ENCODE measurements at regions not wholly inside any gene's neighbourhood (a gene's known extent, or its start where the extent isn't known, plus 50 kb on each side); places are given as distances from the start of the nearest gene placed in this dataset.

DNA sequence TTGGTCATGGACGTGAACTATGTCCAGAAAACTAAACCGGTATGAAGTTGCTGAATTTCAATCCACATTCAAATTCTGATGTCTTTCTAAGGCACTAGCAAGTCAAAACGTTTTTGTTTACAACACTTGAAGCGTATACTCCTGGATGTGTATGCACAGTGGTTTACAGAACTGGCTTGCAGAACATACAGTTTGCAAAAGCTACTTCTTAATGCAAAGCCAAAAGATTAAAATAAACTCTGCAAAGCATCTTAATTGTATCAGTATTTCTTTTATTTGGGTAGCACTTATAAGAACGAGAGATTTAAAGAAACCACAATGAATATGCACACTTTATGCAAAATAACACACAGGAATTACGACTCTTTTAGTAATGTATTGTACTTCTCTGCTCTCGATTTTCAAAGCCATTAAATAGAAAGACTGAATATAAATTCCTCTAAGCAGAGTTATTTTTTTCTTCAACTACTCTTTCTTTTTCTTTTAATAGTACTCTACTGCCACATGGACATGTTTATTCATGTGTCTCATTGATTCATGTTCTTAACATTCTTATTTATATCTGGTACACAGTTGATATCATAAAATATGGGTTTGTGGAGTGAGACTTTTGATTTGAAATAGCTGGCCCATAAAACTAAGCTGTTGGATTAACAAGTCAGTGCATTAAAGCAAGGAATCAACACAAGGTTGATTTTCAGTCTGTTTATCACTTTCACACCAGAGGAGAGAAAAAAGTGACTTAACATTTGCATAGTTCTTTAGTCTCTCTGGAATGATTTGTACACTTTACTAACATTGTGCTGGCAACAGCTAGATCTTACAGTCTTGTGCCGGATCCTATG is 189.4 kb upstream of the STEAP4 start:
- DNase-seq: no peak

DNA sequence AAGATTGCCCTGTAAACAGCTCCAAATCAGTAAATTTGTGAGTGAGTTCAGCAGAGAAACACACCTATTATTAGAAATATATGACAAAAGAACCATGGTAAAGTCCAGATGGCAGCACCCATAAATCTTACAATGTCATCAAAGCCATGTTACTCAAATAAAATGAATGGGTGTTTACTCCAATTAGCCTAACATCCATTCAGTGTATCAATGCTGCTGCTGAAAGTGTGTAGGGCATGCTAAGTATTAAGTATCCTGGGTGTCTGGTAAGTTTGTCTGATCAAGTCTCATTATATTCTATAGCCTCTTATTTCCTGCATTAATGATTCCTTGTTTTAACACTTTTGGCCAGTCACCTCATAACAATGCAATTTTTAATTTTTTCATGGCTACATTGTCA is 185.5 kb upstream of the STEAP4 start:
- no peak for DNase-seq

- DNase-seq: no peak
Observed at GRCh38 chr7:88490874-88491273, 184.2 kb upstream of the STEAP4 start.

DNA sequence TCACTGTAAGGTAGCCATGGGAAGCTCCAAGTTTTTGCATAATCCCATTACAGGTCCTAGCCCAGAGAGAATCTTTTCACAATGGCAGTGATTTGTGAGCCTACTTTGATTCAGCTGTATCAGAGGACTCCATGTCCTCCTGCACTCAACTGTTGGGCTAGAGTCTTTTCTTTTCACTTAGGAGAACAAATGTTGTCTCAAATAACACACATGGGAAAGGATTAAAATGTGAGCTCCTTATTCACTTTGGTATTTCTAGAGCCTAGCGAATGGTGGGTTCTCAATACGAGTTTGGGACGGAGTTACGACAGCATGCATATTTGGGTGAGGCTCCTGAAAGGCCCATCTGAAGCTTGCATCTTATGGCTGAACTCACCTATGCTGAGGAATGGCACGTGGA is 183.5 kb upstream of the STEAP4 start:
- no peak for DNase-seq

DNA sequence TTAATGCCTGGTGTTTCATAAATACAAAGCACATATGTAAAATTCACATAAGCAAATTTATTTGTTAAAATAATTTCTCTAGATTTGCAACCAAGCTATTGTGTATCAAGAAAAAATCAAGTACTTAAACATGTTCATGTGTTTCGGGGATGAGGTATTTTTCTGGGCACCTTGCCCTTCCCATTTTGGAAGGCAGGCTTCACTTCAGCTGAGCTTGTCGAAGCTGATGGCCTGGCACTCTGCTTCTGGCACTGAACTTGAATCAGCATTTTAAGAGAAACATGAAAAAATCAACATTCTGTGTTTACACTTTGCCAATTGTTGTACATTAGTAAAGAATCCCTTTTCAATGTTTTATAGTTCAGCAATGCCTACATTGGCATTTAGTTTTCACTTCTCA is 179.1 kb upstream of the STEAP4 start:
- no peak for DNase-seq

GRCh38 chr7:88484551-88484950 is 177.9 kb upstream of the STEAP4 start:
- no peak for DNase-seq

- DNase-seq: no peak
Observed at GRCh38 chr7:88480896-88481295, 174.2 kb upstream of the STEAP4 start.

- no peak for DNase-seq
Observed at GRCh38 chr7:88480271-88480670, 173.6 kb upstream of the STEAP4 start.

DNA sequence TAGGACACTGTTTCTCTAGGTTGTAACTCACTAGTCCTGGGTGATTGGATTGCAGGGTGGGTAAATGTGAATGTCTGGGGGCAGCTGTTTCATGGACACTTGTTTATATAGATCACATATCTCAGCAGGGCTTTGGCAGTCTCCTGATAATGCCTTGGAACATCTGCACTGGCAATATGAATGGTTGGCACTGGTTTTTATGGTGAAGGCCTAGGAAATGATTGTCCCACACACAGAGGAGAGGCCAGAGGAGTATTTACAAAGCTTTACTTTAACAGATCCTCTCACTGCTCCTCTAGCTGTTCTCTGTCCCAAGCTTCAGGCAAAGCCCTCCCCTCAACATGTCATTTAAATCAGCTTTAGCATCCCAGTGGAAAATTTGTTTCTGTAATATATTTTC is 171.3 kb upstream of the STEAP4 start:
- no peak for DNase-seq

DNA sequence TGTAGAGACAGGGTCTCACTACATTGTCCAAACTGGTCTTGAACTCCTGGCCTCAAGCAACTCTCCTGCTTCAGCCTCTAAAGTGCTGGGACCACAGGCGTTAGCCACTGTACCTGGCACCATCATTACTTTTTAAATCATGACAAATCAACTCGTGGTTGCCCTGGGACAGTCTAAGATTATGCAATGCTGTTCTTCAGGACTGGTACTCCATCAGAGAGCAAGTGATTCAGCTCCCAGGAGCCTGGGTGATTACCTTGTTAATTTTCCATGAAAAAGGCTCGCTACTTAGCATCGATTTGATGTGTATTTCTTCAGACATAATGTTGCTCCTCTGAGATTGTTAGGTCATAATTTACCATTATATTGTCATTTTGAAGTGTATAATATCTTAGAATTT is 158.9 kb upstream of the STEAP4 start:
- DNase-seq: no peak

DNA sequence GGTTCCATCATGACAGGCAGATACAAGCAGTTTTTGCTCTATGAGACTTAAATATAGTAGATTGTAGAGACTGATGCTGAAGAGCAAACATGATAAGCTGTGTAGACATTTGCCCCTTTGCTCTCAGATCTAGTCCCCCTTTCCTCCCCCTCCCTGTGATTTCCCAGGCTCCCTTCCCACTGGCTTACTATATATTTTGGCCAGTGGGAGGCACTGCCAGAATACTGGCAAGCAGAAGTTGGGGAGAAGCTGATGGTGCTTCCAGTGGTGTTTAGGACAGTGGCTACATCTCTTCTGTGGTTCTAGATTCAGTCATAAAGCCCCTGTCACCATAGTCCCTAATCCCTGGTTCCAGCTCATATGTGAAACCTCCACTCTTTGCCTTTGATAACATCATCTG is 156.1 kb upstream of the STEAP4 start:
- DNase-seq: no peak

DNA sequence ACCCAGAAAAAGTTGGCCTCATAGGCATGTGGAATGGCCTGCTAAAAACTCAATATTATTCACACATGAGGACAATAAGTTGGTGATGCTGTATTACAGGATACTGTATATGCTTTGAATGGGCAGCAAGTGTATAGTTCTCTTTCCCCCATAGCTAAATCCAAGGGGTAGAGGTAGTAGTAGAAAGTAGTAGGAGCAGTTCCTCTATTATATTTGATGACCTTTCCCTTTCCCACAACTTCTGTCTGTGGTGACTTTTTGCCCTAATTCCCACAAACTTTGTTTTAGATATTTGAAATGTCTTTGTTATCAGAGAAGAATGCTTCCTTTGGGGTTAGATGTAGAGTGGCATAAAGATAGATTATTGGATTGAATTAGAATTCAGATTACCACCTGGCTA is 154.0 kb upstream of the STEAP4 start:
- DNase-seq: no peak

- DNase-seq: no peak
Observed at GRCh38 chr7:88458946-88459345, 152.3 kb upstream of the STEAP4 start.

- DNase-seq: no peak
Observed at GRCh38 chr7:88458279-88458678, 151.6 kb upstream of the STEAP4 start.

- no peak for DNase-seq
Observed at GRCh38 chr7:88457320-88457719, 150.6 kb upstream of the STEAP4 start.

DNA sequence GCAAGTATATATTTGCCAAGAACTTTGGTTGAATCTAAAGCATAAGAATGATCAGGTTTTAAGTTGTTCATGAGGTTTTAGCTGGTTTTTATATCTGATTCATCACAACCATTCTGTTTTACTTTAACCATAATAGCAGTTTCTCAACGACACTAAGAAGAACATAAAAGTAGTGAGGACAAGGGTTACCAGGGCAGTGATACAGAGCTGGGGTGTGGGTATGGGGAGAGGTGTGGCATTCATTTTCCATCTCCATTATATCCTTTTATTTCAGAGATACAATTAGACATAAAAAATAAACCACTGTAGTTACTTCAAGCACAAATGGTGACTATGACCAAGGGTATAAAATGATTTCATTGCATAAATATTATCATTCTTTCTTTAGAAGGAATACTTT is 149.8 kb upstream of the STEAP4 start:
- DNase-seq: no peak

DNA sequence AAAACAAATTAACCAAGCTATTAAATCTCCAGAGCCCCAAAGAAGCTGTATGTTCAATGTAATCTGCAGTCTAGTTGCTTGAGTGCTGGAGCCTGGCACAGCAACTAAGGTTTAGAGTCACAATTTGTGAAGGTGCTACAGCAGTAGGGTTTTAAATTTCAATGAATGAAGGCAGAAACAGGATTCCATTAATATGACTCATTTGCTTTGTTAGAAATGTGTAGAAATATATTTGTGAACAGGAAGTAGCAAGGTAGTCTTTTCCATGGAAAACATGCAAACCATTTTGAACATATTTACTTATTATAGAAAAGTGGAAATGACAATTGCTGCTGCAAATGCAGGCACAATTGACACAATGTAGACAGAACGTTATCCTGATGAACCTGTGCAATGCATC is 149.0 kb upstream of the STEAP4 start:
- no peak for DNase-seq

DNA sequence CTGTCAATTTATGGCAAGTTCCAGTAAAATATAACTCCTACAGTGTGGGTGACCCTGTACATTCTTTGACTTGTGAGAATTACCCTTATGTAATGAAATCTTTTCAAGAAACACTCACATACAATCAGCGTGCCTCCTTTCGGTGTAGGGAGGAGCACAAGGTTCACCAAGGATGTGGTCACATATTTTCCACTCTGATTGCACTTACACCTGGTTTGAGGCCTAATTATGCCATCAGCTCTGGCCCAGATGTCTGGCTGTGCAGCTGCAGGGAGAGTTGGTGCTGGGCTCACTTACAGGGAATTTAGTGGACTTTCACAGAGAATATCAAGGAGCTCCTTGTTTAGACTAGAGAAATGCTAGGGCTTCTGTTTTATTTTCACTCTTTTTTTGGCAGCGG is 146.0 kb upstream of the STEAP4 start:
- no peak for DNase-seq

DNA sequence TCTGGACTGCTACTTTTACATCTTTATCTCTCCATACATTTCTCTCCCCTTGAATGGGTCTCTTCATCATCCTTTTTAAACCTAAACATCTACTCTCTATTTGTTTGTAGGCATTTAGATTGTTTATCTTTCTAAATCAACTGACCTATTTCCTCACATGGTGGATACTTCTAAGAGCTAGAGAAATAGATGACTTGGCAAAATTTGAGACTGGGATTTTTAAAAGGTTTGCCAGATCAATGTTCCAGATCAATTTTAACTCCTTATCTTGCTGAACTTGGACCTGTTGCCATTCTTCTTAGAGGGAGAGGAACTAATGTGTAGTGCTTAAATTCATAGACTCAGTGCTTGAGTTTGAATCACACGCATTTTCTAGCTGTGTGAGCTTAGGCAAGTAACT is 144.2 kb upstream of the STEAP4 start:
- no peak for DNase-seq

DNA sequence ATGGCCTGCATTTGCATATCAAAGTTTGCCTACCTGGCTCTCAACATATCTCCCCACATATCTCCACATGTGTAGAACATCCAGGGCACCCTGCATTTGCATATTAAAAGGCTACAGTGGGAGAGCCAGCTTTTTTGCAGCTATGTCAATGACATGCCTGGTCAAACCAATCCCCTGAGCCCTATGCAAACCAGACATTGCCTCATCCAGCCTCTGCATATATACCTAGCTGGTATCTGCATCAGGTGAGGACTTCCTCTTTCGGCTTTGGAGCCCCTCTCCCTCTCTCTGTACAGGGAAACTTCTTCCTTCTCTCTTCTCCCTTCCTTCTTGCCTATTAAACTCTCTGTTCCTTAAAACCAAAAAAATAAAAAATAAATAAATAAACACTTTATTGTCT is 142.7 kb upstream of the STEAP4 start:
- no peak for DNase-seq

- DNase-seq: no peak
Observed at GRCh38 chr7:88442413-88442812, 135.7 kb upstream of the STEAP4 start.

- DNase-seq: no peak
Observed at GRCh38 chr7:88437132-88437531, 130.4 kb upstream of the STEAP4 start.

GRCh38 chr7:88432301-88432700 is 125.6 kb upstream of the STEAP4 start:
- no peak for DNase-seq

- DNase-seq: no peak
Observed at GRCh38 chr7:88431882-88432281, 125.2 kb upstream of the STEAP4 start.

DNA sequence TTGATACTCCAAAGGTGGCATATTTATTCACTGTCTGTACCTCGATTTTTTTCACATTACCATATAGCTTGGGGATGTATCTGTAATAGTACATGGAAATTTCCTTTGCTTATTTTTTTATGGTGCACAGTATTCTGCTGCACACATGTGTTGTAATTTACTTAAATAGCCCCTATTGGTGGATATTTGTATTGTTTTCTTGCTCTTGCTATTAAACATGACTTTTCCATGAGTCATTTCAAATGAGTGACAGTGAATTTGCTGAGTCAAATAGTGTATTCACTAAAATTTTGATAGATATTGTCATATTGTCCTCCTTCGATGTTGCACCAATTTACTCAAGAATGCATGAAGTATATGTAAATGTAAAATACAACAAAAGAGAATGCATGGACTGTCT is 122.7 kb upstream of the STEAP4 start:
- no peak for DNase-seq
